ENCODE measurements at regions not wholly inside any gene's neighbourhood (a gene's known extent, or its start where the extent isn't known, plus 50 kb on each side); places are given as distances from the start of the nearest gene placed in this dataset.

- TF ChIP-seq CTCF (IDR thresholded peaks at IDR 0.05; ENCODE audit: low read length) (no peak), EZH2 (IDR thresholded peaks at IDR 0.05; ENCODE audit: borderline replicate concordance, low read length) (no peak)
Observed at GRCh38 chr2:166607880-166608279, 113.8 kb upstream of the SCN7A start.

All from OCI-LY1 (cell line).